NCI-H2196 treated with DMSO at 0.1 percent for 48 hours (cell line): ENCODE measurements at regions not wholly inside any gene's neighbourhood (a gene's known extent, or its start where the extent isn't known, plus 50 kb on each side); places are given as distances from the start of the nearest gene placed in this dataset.

Experiments
- DNase-seq: peaks from one replicate; lab custom pipeline; 2025; ENCODE audit not compliant: unreplicated experiment; lab: John Stamatoyannopoulos, UW

GRCh38 chr3:28890373-28890772, 390.5 kb upstream of the RBMS3 start:
- DNase-seq: no peak

- DNase-seq: no peak
Measured at GRCh38 chr3:28891485-28891884, 389.4 kb upstream of the RBMS3 start.

GRCh38 chr3:28900301-28900700, 380.6 kb upstream of the RBMS3 start:
- DNase-seq: no peak

- no peak for DNase-seq
Measured at GRCh38 chr3:28901018-28901417, 379.9 kb upstream of the RBMS3 start.

GRCh38 chr3:28903171-28903601, 377.7 kb upstream of the RBMS3 start:
- DNase-seq: no peak

GRCh38 chr3:28905798-28906197, 375.1 kb upstream of the RBMS3 start:
- DNase-seq: no peak

DNA sequence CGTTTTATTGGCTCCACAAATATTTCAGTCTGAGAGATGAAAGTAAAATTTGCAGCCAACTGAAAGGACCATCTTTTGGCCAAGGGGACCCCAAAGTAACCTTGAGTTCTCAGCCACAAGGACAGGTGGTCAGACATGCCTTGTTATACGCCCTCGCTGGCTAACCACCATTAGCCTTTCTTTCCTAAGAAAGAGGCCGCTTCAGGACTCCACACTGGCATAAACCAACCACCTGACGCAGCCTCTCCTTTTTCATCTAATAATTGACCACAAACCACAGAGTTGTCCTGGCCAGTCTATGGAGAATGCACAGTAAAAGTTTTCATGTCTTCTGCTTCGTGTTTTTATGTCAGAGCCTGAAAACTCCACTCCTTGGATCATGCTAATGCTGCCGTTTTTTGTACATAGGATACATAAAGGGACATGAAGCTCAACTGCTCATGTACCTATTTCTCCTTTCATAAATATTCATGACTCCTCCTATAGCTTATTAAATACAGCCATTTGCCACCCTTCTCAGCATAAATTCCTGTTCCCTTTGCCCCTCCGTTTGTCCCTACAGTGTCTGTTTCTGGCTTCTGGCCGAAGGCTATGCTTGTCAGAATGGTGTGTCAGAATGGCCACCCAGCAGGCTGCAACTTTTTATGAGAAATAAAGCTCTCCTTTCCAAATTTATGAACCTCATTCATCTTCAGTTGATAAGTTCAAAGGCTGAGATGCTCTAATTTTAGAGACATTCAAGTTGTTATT, 374.1 kb upstream of the RBMS3 start:
- no peak for DNase-seq

DNA sequence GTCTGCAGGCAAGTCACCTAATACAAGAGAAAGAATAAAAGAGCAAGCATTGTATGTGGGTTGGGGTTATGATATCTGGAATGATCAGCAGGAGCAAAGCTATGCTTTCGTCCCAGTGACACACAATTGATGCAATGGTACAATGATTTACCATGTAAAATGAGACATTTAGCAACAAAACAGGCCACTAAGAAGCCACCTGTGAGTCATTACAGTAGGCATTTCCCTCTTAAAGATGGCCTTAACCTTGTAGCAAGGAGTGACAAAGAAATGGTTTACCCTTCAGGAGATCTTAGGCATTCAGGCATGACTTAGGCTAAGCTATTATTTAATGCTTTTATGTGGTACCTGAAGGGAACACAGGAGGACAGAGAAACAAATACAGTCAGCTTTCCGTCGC, 373.3 kb upstream of the RBMS3 start:
- DNase-seq: no peak

DNA sequence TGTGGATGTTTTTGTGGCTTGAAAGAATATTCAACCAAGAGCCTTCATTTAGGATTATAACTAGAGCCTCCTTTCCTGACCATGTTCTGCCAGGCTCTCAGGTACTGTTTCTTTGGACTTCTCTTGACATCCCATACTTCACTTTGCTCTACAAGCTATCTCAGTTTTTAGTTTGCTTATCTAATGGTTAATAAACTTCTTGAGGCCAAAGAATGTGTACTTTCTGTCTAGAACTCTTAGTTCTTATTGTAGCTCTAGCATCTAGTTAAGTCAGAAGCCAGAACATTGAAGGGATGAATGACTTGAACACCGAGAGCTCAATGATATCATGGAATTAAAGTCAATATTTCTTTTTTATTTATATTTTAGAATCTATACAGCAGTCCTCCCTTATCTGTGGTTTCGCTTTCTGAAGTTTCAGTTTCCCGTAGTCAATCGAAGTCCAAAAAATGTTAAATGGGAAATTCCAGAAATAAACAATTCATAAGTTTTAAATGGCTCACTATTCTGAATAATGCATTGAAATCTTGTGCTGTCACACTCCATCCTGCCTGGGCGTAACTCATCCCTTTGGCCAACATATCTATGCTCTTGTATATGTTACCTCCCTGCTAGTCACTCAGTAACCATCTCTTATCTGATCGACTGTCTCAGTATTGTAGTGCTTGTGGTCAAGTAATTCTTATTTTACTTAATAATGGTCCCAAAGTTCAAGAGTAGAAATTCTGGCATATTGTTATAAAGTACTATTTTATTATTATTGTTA, 368.6 kb upstream of the RBMS3 start:
- no peak for DNase-seq

DNA sequence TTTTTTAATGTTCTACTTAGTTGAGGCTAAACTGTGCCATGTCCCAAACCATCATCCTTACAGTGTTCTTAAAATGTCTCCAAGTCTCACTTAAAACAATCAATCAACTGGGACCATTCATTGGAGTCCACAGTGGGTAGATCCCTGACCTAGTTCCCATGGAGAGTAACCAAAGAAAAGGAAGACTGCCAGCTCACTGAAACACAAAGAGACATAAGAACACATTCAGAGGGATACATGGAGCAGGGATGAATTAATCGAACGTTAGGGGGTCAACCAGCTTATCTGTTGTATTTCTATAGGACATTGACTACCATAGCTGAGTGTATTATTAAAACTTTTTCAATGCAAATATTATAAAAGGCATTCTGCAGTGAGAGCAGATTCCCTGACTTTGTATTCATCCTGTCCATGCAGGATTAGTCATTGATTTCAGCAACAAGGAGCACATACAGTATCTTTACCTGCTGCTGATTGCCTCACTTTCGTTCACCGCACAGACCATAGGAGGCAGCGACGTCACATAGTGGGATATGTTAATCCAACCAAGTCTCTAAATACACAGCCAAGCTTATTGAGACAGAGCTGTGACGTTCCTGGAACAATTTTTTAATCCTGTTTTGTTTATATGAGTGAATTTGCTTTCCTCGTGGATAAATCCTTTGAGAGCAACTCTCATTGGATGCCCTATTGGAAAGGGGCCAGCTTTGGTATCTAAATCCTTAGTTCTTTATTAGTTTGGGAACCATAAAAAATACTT, 364.9 kb upstream of the RBMS3 start:
- no peak for DNase-seq

DNA sequence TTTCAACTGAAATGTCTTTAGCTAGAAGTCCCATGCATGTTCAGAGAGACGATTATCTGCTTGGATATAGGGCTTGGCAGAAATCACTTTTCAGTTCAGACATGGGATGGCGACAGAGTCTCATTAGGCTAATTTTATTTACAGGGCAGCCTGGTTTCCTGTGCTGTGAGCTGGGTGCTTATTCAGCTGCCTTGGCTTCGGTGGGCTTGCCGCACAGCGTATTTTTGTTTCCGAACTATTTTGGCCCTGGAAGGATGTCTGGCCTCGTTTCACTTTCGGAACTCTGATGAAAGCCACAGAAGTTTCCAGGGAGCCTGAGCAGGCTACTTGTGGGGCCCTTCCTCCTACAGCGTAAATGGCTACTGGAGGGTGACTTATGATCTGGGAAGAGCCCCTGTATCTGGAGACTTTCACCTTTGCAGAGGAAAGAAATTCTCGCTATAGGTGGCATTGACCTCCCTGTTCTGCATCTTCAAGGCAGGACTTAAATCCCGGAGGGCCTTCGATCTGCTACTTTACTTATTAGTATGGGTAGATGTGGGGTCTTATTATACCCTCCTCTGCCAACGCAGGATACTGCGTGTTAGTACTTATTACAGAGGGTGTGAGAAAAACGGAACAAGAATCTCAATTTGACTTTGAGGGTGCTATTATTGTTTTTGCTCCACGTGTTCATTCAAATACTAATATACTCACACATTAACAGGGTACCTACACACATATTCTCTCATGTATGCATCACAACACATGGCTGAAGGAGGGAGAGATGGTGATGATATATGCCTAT, 364.0 kb upstream of the RBMS3 start:
- DNase-seq: no peak

DNA sequence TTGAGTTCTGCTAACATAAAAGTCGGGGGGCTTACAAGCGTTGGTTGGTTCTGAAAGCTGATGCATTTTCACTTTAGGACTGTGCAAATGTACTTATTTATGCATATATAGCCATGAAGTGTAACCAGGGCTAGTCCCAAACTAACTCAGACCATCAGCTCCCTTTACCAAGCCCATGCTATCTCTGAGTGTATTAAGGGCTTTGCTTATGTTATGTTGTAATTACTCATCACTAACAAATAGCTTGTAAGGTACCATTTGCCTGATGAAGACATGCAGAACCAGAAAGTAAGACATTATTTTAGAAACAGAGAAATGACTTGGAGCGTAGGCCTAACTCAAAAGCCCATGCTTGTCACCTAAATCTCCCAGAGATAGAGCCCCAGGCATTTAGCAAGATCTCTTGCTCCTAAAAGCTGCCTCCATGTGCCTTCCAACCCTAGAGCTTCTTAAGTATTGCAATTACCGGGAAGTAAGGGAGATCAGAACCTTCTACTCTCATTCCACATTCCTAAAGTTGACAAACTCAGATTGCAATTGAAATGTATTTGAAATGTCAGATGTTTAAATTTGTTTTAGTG, 362.9 kb upstream of the RBMS3 start:
- DNase-seq: no peak

- DNase-seq: no peak
Measured at GRCh38 chr3:28922376-28922775, 358.5 kb upstream of the RBMS3 start.

DNA sequence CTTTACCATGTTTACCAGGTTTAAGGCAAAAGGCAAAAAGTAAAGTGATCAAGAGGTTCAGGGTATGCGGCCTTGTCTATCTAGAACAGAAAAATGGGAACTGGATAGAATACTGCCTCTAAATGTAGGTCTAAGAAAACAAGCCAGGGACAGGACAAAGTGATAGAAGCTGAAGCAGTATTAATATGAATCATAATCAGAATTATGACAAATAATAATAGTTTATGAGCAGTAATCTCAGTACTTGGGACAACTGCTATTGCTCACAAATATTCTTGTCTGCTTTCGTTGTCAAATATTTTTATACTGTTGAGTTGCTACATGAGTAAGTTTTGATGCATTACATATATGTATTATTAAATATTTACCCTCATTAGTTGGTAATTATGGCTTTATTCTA, 356.9 kb upstream of the RBMS3 start:
- DNase-seq: no peak

- no peak for DNase-seq
Measured at GRCh38 chr3:28924744-28925360, 356.0 kb upstream of the RBMS3 start.

DNA sequence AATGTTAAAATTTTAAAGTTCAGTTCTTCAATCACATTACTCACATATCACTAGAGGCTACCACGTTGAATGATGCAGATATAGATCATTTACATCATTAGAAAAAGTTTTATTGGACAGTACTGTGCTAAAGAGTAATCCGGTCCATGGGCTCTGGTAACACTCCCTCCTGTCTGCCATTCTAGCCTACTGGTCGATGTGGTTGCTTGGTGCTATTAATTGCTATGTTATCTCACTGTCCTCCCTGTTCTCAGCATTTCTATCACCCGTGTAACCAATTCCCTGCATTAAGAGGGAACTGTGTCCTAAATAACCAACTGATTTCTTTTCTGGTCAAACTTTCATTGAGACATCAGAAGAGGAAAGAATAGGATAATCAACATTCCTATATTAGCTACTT, 347.5 kb upstream of the RBMS3 start:
- DNase-seq: no peak

DNA sequence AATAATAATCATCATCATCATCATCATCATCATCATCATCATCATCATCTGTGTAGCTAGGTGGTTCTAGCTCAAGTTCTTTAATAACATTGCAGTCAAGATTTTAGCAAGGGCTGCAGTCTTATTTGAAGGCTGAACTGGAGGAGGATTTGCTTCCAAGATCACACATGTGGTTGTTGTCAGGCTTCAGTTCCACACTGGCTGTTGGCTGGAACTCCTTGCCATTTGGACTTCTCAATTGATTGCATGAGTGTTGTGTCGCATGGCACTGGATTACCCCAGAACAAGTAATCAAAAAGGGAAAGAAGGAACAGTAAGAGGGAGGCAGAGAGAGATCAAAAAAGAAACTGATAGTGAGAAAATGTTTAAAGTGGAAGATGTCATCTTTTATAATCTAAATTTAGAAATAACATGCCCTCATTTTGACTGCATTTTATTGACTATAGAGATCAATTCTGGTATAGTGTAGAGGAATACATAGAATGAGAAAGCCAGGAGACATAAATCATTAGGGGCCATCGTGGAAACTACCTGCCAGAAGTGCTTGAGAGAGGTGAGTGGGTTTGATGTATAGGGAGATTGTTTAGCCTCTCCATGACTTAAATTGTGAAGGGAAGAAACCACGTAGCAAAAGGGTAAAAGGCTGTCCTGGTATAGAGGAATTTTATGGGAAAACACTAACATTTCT, 346.6 kb upstream of the RBMS3 start:
- no peak for DNase-seq

GRCh38 chr3:28935146-28935545, 345.7 kb upstream of the RBMS3 start:
- no peak for DNase-seq

DNA sequence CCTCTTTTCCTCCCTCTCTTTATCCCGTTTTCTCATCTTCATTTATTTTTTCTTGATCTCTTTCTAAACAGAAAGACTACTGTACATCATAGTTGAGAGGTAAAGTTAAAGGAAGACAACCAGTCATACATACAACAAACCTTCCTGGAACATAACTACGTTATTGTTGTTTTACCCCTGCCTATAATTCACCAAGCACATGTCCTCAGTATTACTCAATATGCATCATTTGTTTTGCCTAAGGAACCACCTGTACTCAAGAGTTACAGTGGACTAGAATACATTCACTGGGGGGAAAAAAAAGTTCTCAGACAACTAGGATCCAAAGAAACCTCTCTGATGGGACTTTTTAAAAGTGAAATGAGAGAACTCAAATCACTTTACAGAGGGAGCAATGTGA, 344.7 kb upstream of the RBMS3 start:
- DNase-seq: no peak

- no peak for DNase-seq
Measured at GRCh38 chr3:28940530-28940929, 340.3 kb upstream of the RBMS3 start.
